ENCODE measurements at regions not wholly inside any gene's neighbourhood (a gene's known extent, or its start where the extent isn't known, plus 50 kb on each side); places are given as distances from the start of the nearest gene placed in this dataset.

GRCh38 chr2:15094161-15094560, 461.6 kb downstream of the LRATD1 start:
- no peaks in the 10 kb centered on the region for H3K27me3 ChIP-seq (ENCODE audit: control insufficient read depth in 1 of 2, insufficient read depth in 1 of 2, low read length in 2 of 2)
- H2BK120ac ChIP-seq (ENCODE audit: low read depth, low read length): no peak overlapping the region
- no peak for DNase-seq
- no peak overlapping the region for H2BK5ac ChIP-seq (ENCODE audit: low read depth, low read length, poor library complexity, severe bottlenecking)
- H3K4ac ChIP-seq (ENCODE audit: low read depth in 1 of 2, low read length in 2 of 2): no peak overlapping the region
- no peak overlapping the region for H2AK5ac ChIP-seq (ENCODE audit: low read length, severe bottlenecking)
- H4K8ac ChIP-seq (ENCODE audit: low read length): no peak overlapping the region
- no peak overlapping the region for H3K4me2 ChIP-seq (ENCODE audit: low read length, poor library complexity, severe bottlenecking)
- no peak overlapping the region for H3K27ac ChIP-seq (ENCODE audit: low read length, poor library complexity, severe bottlenecking)
- H2BK12ac ChIP-seq (ENCODE audit: low read length in 2 of 2): no peak overlapping the region
- no peak overlapping the region for H3K18ac ChIP-seq (ENCODE audit: low read depth in 1 of 2, low read length in 2 of 2)
- H3K9me3 ChIP-seq (ENCODE audit: control insufficient read depth, low read length): no peaks in the 10 kb centered on the region
- H3K36me3 ChIP-seq (ENCODE audit: control insufficient read depth in 1 of 2, insufficient read depth in 2 of 2, low read depth in 1 of 2, low read length in 2 of 2): no peaks in the 10 kb centered on the region
- no peak overlapping the region for H3K9ac ChIP-seq (ENCODE audit: low read length)
- H2BK15ac ChIP-seq (ENCODE audit: low read depth, poor library complexity, severe bottlenecking): no peak overlapping the region
- no peaks in the 10 kb centered on the region for H3K4me1 ChIP-seq (ENCODE audit: control insufficient read depth, insufficient read depth, low read depth, low read length)
- no peak overlapping the region for H4K91ac ChIP-seq (ENCODE audit: low read length)
- no peak overlapping the region for H2AFZ ChIP-seq (ENCODE audit: low read depth, low read length)
- H3K4me3 ChIP-seq (ENCODE audit: insufficient read depth in 1 of 2, low read depth in 1 of 2, low read length in 2 of 2): no peak overlapping the region
- WGBS: 88% methylated on average over 1 of the region's 1 CpG
- H3K14ac ChIP-seq (ENCODE audit: low read length in 2 of 2): no peak overlapping the region
- no peaks in the 10 kb centered on the region for H3K79me1 ChIP-seq (replicated peaks; ENCODE audit: low read length, poor library complexity, severe bottlenecking)
- no peak overlapping the region for H3K23ac ChIP-seq (ENCODE audit: low read length in 2 of 2)

GRCh38 chr2:15096873-15097272, 464.3 kb downstream of the NBAS start:
- no peak overlapping the region for H4K8ac ChIP-seq (ENCODE audit: low read length)
- no peaks in the 10 kb centered on the region for H3K27me3 ChIP-seq (ENCODE audit: control insufficient read depth in 1 of 2, insufficient read depth in 1 of 2, low read length in 2 of 2)
- H3K4me2 ChIP-seq (ENCODE audit: low read length, poor library complexity, severe bottlenecking): no peak overlapping the region
- H2BK12ac ChIP-seq (ENCODE audit: low read length in 2 of 2): no peak overlapping the region
- no peaks in the 10 kb centered on the region for H3K9me3 ChIP-seq (ENCODE audit: control insufficient read depth, low read length)
- no peak overlapping the region for H3K23ac ChIP-seq (ENCODE audit: low read length in 2 of 2)
- H2BK120ac ChIP-seq (ENCODE audit: low read depth, low read length): no peak overlapping the region
- H3K14ac ChIP-seq (ENCODE audit: low read length in 2 of 2): no peak overlapping the region
- no peak overlapping the region for H2AFZ ChIP-seq (ENCODE audit: low read depth, low read length)
- DNase-seq: no peak
- H3K18ac ChIP-seq (ENCODE audit: low read depth in 1 of 2, low read length in 2 of 2): no peak overlapping the region
- no peak overlapping the region for H3K9ac ChIP-seq (ENCODE audit: low read length)
- no peaks in the 10 kb centered on the region for H3K36me3 ChIP-seq (ENCODE audit: control insufficient read depth in 1 of 2, insufficient read depth in 2 of 2, low read depth in 1 of 2, low read length in 2 of 2)
- no peak overlapping the region for H2AK5ac ChIP-seq (ENCODE audit: low read length, severe bottlenecking)
- no peak overlapping the region for H3K4me3 ChIP-seq (ENCODE audit: insufficient read depth in 1 of 2, low read depth in 1 of 2, low read length in 2 of 2)
- H2BK15ac ChIP-seq (ENCODE audit: low read depth, poor library complexity, severe bottlenecking): no peak overlapping the region
- no peak overlapping the region for H2BK5ac ChIP-seq (ENCODE audit: low read depth, low read length, poor library complexity, severe bottlenecking)
- H3K27ac ChIP-seq (ENCODE audit: low read length, poor library complexity, severe bottlenecking): no peak overlapping the region
- no peaks in the 10 kb centered on the region for H3K4me1 ChIP-seq (ENCODE audit: control insufficient read depth, insufficient read depth, low read depth, low read length)
- H3K4ac ChIP-seq (ENCODE audit: low read depth in 1 of 2, low read length in 2 of 2): no peak overlapping the region
- no peak overlapping the region for H4K91ac ChIP-seq (ENCODE audit: low read length)
- no peaks in the 10 kb centered on the region for H3K79me1 ChIP-seq (replicated peaks; ENCODE audit: low read length, poor library complexity, severe bottlenecking)

- 66% methylated on average over 1 of the region's 1 CpG for WGBS
These were observed 454.0 kb downstream of the NBAS start for GRCh38 chr2:15107137-15107536.

GRCh38 chr2:15111718-15112117, 449.4 kb downstream of the NBAS start:
- Histone ChIP-seq H3K4me3 (ENCODE audit: insufficient read depth in 1 of 2, low read depth in 1 of 2, low read length in 2 of 2) (no peak overlapping the region), H3K23ac (ENCODE audit: low read length in 2 of 2) (no peak overlapping the region)
- no peak for DNase-seq

More at GRCh38 chr2:15107137-15107536, 454.0 kb downstream of the NBAS start:
- no peak overlapping the region for H4K91ac ChIP-seq (ENCODE audit: low read length)
- H3K4ac ChIP-seq (ENCODE audit: low read depth in 1 of 2, low read length in 2 of 2): no peak overlapping the region
- H3K14ac ChIP-seq (ENCODE audit: low read length in 2 of 2): no peak overlapping the region
- no peaks in the 10 kb centered on the region for H3K4me1 ChIP-seq (ENCODE audit: control insufficient read depth, insufficient read depth, low read depth, low read length)
- no peaks in the 10 kb centered on the region for H3K27me3 ChIP-seq (ENCODE audit: control insufficient read depth in 1 of 2, insufficient read depth in 1 of 2, low read length in 2 of 2)
- H2AK5ac ChIP-seq (ENCODE audit: low read length, severe bottlenecking): no peak overlapping the region
- H3K9me3 ChIP-seq (ENCODE audit: control insufficient read depth, low read length): peaks cover 51% of the 10 kb centered on the region
- no peak overlapping the region for H3K18ac ChIP-seq (ENCODE audit: low read depth in 1 of 2, low read length in 2 of 2)
- H2BK120ac ChIP-seq (ENCODE audit: low read depth, low read length): no peak overlapping the region
- no peak overlapping the region for H3K4me2 ChIP-seq (ENCODE audit: low read length, poor library complexity, severe bottlenecking)
- H2BK5ac ChIP-seq (ENCODE audit: low read depth, low read length, poor library complexity, severe bottlenecking): no peak overlapping the region
- H3K27ac ChIP-seq (ENCODE audit: low read length, poor library complexity, severe bottlenecking): no peak overlapping the region
- H3K9ac ChIP-seq (ENCODE audit: low read length): no peak overlapping the region
- H2BK15ac ChIP-seq (ENCODE audit: low read depth, poor library complexity, severe bottlenecking): no peak overlapping the region
- H2BK12ac ChIP-seq (ENCODE audit: low read length in 2 of 2): no peak overlapping the region
- no peak overlapping the region for H2AFZ ChIP-seq (ENCODE audit: low read depth, low read length)
- H3K79me1 ChIP-seq (replicated peaks; ENCODE audit: low read length, poor library complexity, severe bottlenecking): no peaks in the 10 kb centered on the region
- no peak overlapping the region for H4K8ac ChIP-seq (ENCODE audit: low read length)
- H3K4me3 ChIP-seq (ENCODE audit: insufficient read depth in 1 of 2, low read depth in 1 of 2, low read length in 2 of 2): no peak overlapping the region
- no peak for DNase-seq
- H3K23ac ChIP-seq (ENCODE audit: low read length in 2 of 2): no peak overlapping the region
- H3K36me3 ChIP-seq (ENCODE audit: control insufficient read depth in 1 of 2, insufficient read depth in 2 of 2, low read depth in 1 of 2, low read length in 2 of 2): no peaks in the 10 kb centered on the region

More at GRCh38 chr2:15111718-15112117, 449.4 kb downstream of the NBAS start:
- Histone ChIP-seq H3K4me2 (ENCODE audit: low read length, poor library complexity, severe bottlenecking) (no peak overlapping the region), H3K9me3 (ENCODE audit: control insufficient read depth, low read length) (peaks cover 73% of the 10 kb centered on the region), H3K4ac (ENCODE audit: low read depth in 1 of 2, low read length in 2 of 2) (no peak overlapping the region), H2BK15ac (ENCODE audit: low read depth, poor library complexity, severe bottlenecking) (no peak overlapping the region), H3K9ac (ENCODE audit: low read length) (no peak overlapping the region), H2AK5ac (ENCODE audit: low read length, severe bottlenecking) (no peak overlapping the region), H3K14ac (ENCODE audit: low read length in 2 of 2) (no peak overlapping the region), H3K27me3 (ENCODE audit: control insufficient read depth in 1 of 2, insufficient read depth in 1 of 2, low read length in 2 of 2) (no peaks in the 10 kb centered on the region), H2BK120ac (ENCODE audit: low read depth, low read length) (no peak overlapping the region), H3K4me1 (ENCODE audit: control insufficient read depth, insufficient read depth, low read depth, low read length) (no peaks in the 10 kb centered on the region), H4K91ac (ENCODE audit: low read length) (no peak overlapping the region), H3K79me1 (replicated peaks; ENCODE audit: low read length, poor library complexity, severe bottlenecking) (no peaks in the 10 kb centered on the region), H4K8ac (ENCODE audit: low read length) (no peak overlapping the region), H2BK5ac (ENCODE audit: low read depth, low read length, poor library complexity, severe bottlenecking) (no peak overlapping the region), H3K36me3 (ENCODE audit: control insufficient read depth in 1 of 2, insufficient read depth in 2 of 2, low read depth in 1 of 2, low read length in 2 of 2) (no peaks in the 10 kb centered on the region), H2AFZ (ENCODE audit: low read depth, low read length) (no peak overlapping the region), H2BK12ac (ENCODE audit: low read length in 2 of 2) (no peak overlapping the region), H3K27ac (ENCODE audit: low read length, poor library complexity, severe bottlenecking) (no peak overlapping the region), H3K18ac (ENCODE audit: low read depth in 1 of 2, low read length in 2 of 2) (no peak overlapping the region)
- WGBS: no CpG with 5 or more reads among the region's 1 CpG

Data from mesenchymal stem cell (in vitro differentiated cells and primary cell).